ENCODE measurements at regions not wholly inside any gene's neighbourhood (a gene's known extent, or its start where the extent isn't known, plus 50 kb on each side); places are given as distances from the start of the nearest gene placed in this dataset.

DNA sequence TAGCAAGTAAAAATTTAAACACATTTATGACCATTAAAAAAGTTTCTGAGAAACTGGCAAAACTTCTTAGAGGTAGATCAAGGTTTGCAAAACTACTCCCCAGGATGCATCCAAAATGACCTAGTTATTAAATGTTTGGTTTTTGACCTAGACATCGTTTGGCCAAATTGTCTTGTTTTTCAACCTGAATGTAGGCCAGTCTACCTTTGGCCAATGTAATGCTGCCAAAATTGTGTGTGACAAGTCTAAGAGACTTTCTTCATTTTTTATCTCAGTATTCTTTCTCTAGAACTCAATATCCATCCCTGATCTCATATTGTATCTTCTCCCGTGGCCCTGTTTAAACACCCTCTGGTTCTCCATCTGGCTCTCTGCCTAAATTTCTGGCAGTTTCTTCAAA is 202.0 kb downstream of the CXCL12 start:
- TF ChIP-seq EP300 (IDR thresholded peaks at IDR 0.05; ENCODE audit: low read depth) (no peak), POLR2AphosphoS5 (IDR thresholded peaks at IDR 0.05) (no peak)
- TF ChIP-seq, protein P1, sequence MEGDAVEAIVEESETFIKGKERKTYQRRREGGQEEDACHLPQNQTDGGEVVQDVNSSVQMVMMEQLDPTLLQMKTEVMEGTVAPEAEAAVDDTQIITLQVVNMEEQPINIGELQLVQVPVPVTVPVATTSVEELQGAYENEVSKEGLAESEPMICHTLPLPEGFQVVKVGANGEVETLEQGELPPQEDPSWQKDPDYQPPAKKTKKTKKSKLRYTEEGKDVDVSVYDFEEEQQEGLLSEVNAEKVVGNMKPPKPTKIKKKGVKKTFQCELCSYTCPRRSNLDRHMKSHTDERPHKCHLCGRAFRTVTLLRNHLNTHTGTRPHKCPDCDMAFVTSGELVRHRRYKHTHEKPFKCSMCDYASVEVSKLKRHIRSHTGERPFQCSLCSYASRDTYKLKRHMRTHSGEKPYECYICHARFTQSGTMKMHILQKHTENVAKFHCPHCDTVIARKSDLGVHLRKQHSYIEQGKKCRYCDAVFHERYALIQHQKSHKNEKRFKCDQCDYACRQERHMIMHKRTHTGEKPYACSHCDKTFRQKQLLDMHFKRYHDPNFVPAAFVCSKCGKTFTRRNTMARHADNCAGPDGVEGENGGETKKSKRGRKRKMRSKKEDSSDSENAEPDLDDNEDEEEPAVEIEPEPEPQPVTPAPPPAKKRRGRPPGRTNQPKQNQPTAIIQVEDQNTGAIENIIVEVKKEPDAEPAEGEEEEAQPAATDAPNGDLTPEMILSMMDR (IDR thresholded peaks at IDR 0.05) = no peak

Data from transverse colon (tissue), 4 donors.